ENCODE measurements at regions not wholly inside any gene's neighbourhood (a gene's known extent, or its start where the extent isn't known, plus 50 kb on each side); places are given as distances from the start of the nearest gene placed in this dataset.

- H3K4me3 Mint-ChIP-seq, result no peak overlapping the region
- CTCF ChIA-PET, result interaction anchor here (2.0 kb wide), 1 partner anchor 78 kb away, joined by 13 read pairs; no protein-coding TSS in a partner anchor
Observed at GRCh38 chr9:109652112-109652511, 127.9 kb upstream of the PALM2AKAP2 start.

GRCh38 chr9:109652971-109653370 is 127.0 kb upstream of the PALM2AKAP2 start:
- ChIA-PET POLR2A (no interaction called here), CTCF (interaction anchor here (1.0 to 2.0 kb wide), 8 partner anchors 12 to 165 kb away, joined by 3 to 13 read pairs (median 4); no protein-coding TSS in a partner anchor)
- DNase-seq (ENCODE audit: low spot score) (no peak), ATAC-seq (peak; percentile 81)
- Mint-ChIP-seq H3K27ac (no peak overlapping the region), H3K9me3 (no peaks in the 10 kb centered on the region), H3K36me3 (no peaks in the 10 kb centered on the region), H3K4me1 (peaks cover 8% of the 10 kb centered on the region), H3K27me3 (ENCODE audit: low read depth) (no peaks in the 10 kb centered on the region; the same call in 1 of the 2 replicates), H3K4me3 (no peak overlapping the region)
- TF ChIP-seq MYBL2 (CRISPR knock-in tag; IDR thresholded peaks at IDR 0.05) (no peak), AR (CRISPR knock-in tag; IDR thresholded peaks at IDR 0.05) (no peak), AFF4 (CRISPR knock-in tag; IDR thresholded peaks at IDR 0.05; ENCODE audit: borderline replicate concordance) (no peak), ATF3 (CRISPR knock-in tag; conservative IDR thresholded peaks at IDR 0.05) (no peak), TEAD4 (CRISPR knock-in tag; IDR thresholded peaks at IDR 0.05) (no peak), TEAD1 (CRISPR knock-in tag; IDR thresholded peaks at IDR 0.05) (no peak), IRF1 (CRISPR knock-in tag; IDR thresholded peaks at IDR 0.05) (no peak), SP1 (CRISPR knock-in tag; conservative IDR thresholded peaks at IDR 0.05) (no peak), ETV6 (CRISPR knock-in tag; IDR thresholded peaks at IDR 0.05) (no peak), GTF2I (CRISPR knock-in tag; conservative IDR thresholded peaks at IDR 0.05) (no peak), JUN (CRISPR knock-in tag; IDR thresholded peaks at IDR 0.05) (no peak)

More at GRCh38 chr9:109652112-109652511, 127.9 kb upstream of the PALM2AKAP2 start:
- no peak for TF ChIP-seq NFYB (CRISPR knock-in tag; conservative IDR thresholded peaks at IDR 0.05; ENCODE audit: low read depth)
- TF ChIP-seq CDX4 (CRISPR knock-in tag; IDR thresholded peaks at IDR 0.05; ENCODE audit: borderline replicate concordance), result no peak
- TF ChIP-seq KAT7 (CRISPR knock-in tag; IDR thresholded peaks at IDR 0.05; ENCODE audit: borderline replicate concordance), result no peak
- TF ChIP-seq ATF2 (CRISPR knock-in tag; IDR thresholded peaks at IDR 0.05; ENCODE audit: borderline replicate concordance, low read depth), result no peak
- TF ChIP-seq SOX15 (CRISPR knock-in tag; IDR thresholded peaks at IDR 0.05), result no peak
- no peak for TF ChIP-seq JAZF1 (CRISPR knock-in tag; IDR thresholded peaks at IDR 0.05)
- ATAC-seq (no peak), DNase-seq (ENCODE audit: low spot score) (no peak)
- no peaks in the 10 kb centered on the region for H3K36me3 Mint-ChIP-seq
- POLR2A ChIA-PET, result no interaction called here
- H3K9me3 Mint-ChIP-seq, result no peaks in the 10 kb centered on the region
- H3K4me1 Mint-ChIP-seq, result peaks cover 8% of the 10 kb centered on the region
- no peak overlapping the region for H3K27ac Mint-ChIP-seq
- H3K27me3 Mint-ChIP-seq (ENCODE audit: low read depth), result no peaks in the 10 kb centered on the region; the same call in 1 of the 2 replicates
